ENCODE measurements at regions not wholly inside any gene's neighbourhood (a gene's known extent, or its start where the extent isn't known, plus 50 kb on each side); places are given as distances from the start of the nearest gene placed in this dataset.

GRCh38 chr5:2903451-2904395 lies 152.2 kb upstream of the IRX2 start:
- TF ChIP-seq EZH2phosphoT487 (IDR thresholded peaks at IDR 0.05; ENCODE audit: borderline replicate concordance) (no peak), CTCF (conservative IDR thresholded peaks at IDR 0.05; ENCODE audit: low read length) (no peak)
- Histone ChIP-seq H3K4me2 (ENCODE audit: low read depth, low read length, poor library complexity, severe bottlenecking) (no peak overlapping the region), H3K9ac (ENCODE audit: low read depth, low read length, poor library complexity, severe bottlenecking) (no peak overlapping the region), H3K4me3 (ENCODE audit: low read length, poor library complexity, severe bottlenecking) (no peak overlapping the region), H3K4me1 (ENCODE audit: insufficient read depth, low read length, poor library complexity, severe bottlenecking) (no peaks in the 10 kb centered on the region), H3F3A (ENCODE audit: low read depth) (no peaks in the 10 kb centered on the region), H3K79me2 (ENCODE audit: insufficient read depth, low read length) (no peaks in the 10 kb centered on the region), H3K36me3 (ENCODE audit: insufficient read depth, low read length) (no peaks in the 10 kb centered on the region), H4K20me1 (ENCODE audit: insufficient read depth, low read length, poor library complexity, severe bottlenecking) (no peaks in the 10 kb centered on the region), H3K9me2 (replicated peaks; ENCODE audit: low read depth, low read length) (no peaks in the 10 kb centered on the region), H3K9me3 (ENCODE audit: insufficient read depth, low read depth, low read length) (peaks cover 7% of the 10 kb centered on the region; the same call in 1 of the 2 replicates), H2AFZ (ENCODE audit: low read length) (no peak overlapping the region), H3K27me3 (ENCODE audit: insufficient read depth, low read length, poor library complexity, severe bottlenecking) (no peaks in the 10 kb centered on the region)

- no peaks in the 10 kb centered on the region for H3K27me3 ChIP-seq (ENCODE audit: insufficient read depth, low read length, poor library complexity, severe bottlenecking)
- H3K4me1 ChIP-seq (ENCODE audit: insufficient read depth, low read length, poor library complexity, severe bottlenecking): no peaks in the 10 kb centered on the region
- no peaks in the 10 kb centered on the region for H3K79me2 ChIP-seq (ENCODE audit: insufficient read depth, low read length)
- H3F3A ChIP-seq (ENCODE audit: low read depth): no peaks in the 10 kb centered on the region
- no peak overlapping the region for H3K4me2 ChIP-seq (ENCODE audit: low read depth, low read length, poor library complexity, severe bottlenecking)
- H3K4me3 ChIP-seq (ENCODE audit: low read length, poor library complexity, severe bottlenecking): no peak overlapping the region
- no peaks in the 10 kb centered on the region for H3K36me3 ChIP-seq (ENCODE audit: insufficient read depth, low read length)
- TF ChIP-seq EZH2phosphoT487 (IDR thresholded peaks at IDR 0.05; ENCODE audit: borderline replicate concordance) (no peak), CTCF (conservative IDR thresholded peaks at IDR 0.05; ENCODE audit: low read length) (no peak)
- no peak overlapping the region for H3K9ac ChIP-seq (ENCODE audit: low read depth, low read length, poor library complexity, severe bottlenecking)
- peaks cover 7% of the 10 kb centered on the region; the same call in 1 of the 2 replicates for H3K9me3 ChIP-seq (ENCODE audit: insufficient read depth, low read depth, low read length)
- no peaks in the 10 kb centered on the region for H3K9me2 ChIP-seq (replicated peaks; ENCODE audit: low read depth, low read length)
- H4K20me1 ChIP-seq (ENCODE audit: insufficient read depth, low read length, poor library complexity, severe bottlenecking): no peaks in the 10 kb centered on the region
- H2AFZ ChIP-seq (ENCODE audit: low read length): no peak overlapping the region
Observed at GRCh38 chr5:2902742-2903297, 151.3 kb upstream of the IRX2 start.

GRCh38 chr5:2902186-2902585 lies 150.7 kb upstream of the IRX2 start:
- Histone ChIP-seq H3K27me3 (ENCODE audit: insufficient read depth, low read length, poor library complexity, severe bottlenecking) (no peaks in the 10 kb centered on the region), H2AFZ (ENCODE audit: low read length) (no peak overlapping the region), H3K36me3 (ENCODE audit: insufficient read depth, low read length) (no peaks in the 10 kb centered on the region), H3K9me2 (replicated peaks; ENCODE audit: low read depth, low read length) (no peaks in the 10 kb centered on the region), H3K9me3 (ENCODE audit: insufficient read depth, low read depth, low read length) (peaks cover 7% of the 10 kb centered on the region; the same call in 1 of the 2 replicates), H4K20me1 (ENCODE audit: insufficient read depth, low read length, poor library complexity, severe bottlenecking) (no peaks in the 10 kb centered on the region), H3K4me2 (ENCODE audit: low read depth, low read length, poor library complexity, severe bottlenecking) (no peak overlapping the region), H3K79me2 (ENCODE audit: insufficient read depth, low read length) (no peaks in the 10 kb centered on the region), H3K4me1 (ENCODE audit: insufficient read depth, low read length, poor library complexity, severe bottlenecking) (no peaks in the 10 kb centered on the region), H3K4me3 (ENCODE audit: low read length, poor library complexity, severe bottlenecking) (no peak overlapping the region), H3F3A (ENCODE audit: low read depth) (no peaks in the 10 kb centered on the region), H3K9ac (ENCODE audit: low read depth, low read length, poor library complexity, severe bottlenecking) (no peak overlapping the region)
- TF ChIP-seq CTCF (conservative IDR thresholded peaks at IDR 0.05; ENCODE audit: low read length): no peak

Measured in Loucy (cell line).